GM12892 (cell line): ENCODE measurements at regions not wholly inside any gene's neighbourhood (a gene's known extent, or its start where the extent isn't known, plus 50 kb on each side); places are given as distances from the start of the nearest gene placed in this dataset.

Experiments used
- DNase-seq: peaks from one replicate; pipeline ENCODE4 v3.0.0; 2011; ENCODE audit not compliant: insufficient read length
- FAIRE-seq: peaks from 2 replicates; lab custom pipeline; 2011; peaks lifted over from hg19 to GRCh38; lab: Jason Lieb, UNC
- POLR2A ChIP-seq: IDR thresholded peaks from 2 replicates; pipeline ENCODE4 v1.6.1; 2011; ENCODE audit warnings: low read depth, low read length, control low read depth
- POLR2AphosphoS5 ChIP-seq: IDR thresholded peaks from 2 replicates; pipeline ENCODE4 v1.6.1; 2011; ENCODE audit warnings: low read depth, low read length, control low read depth
- TAF1 ChIP-seq: IDR thresholded peaks from 2 replicates; pipeline ENCODE4 v1.6.1; 2011; ENCODE audit warnings: low read depth, mild to moderate bottlenecking, control low read depth, low read length, borderline replicate concordance

- FAIRE-seq (no peak), DNase-seq (no peak)
- TF ChIP-seq POLR2AphosphoS5 (no peak), POLR2A (no peak), TAF1 (no peak)
Observed at GRCh38 chr13:21948769-21949474, 278.0 kb downstream of the FGF9 start.

- FAIRE-seq (no peak), DNase-seq (no peak)
- TF ChIP-seq TAF1 (no peak), POLR2A (no peak), POLR2AphosphoS5 (no peak)
Observed at GRCh38 chr13:21949818-21950429, 279.1 kb downstream of the FGF9 start.

- TF ChIP-seq POLR2AphosphoS5: no peak
- no peak for TF ChIP-seq POLR2A
- no peak for TF ChIP-seq TAF1
- DNase-seq (no peak), FAIRE-seq (no peak)
Observed at GRCh38 chr13:21956666-21957065, 285.8 kb downstream of the FGF9 start.

- no peak for TF ChIP-seq POLR2A
- TF ChIP-seq TAF1: no peak
- no peak for TF ChIP-seq POLR2AphosphoS5
- DNase-seq (no peak), FAIRE-seq (no peak)
Observed at GRCh38 chr13:21957833-21958232, 287.0 kb downstream of the FGF9 start.

GRCh38 chr13:21960108-21960507, 289.2 kb downstream of the FGF9 start:
- FAIRE-seq (no peak), DNase-seq (no peak)
- TF ChIP-seq TAF1 (no peak), POLR2AphosphoS5 (no peak), POLR2A (no peak)

- FAIRE-seq (no peak), DNase-seq (no peak)
- no peak for TF ChIP-seq TAF1
Observed at GRCh38 chr13:21964686-21965085, 293.8 kb downstream of the FGF9 start.

- no peak for TF ChIP-seq TAF1
- TF ChIP-seq POLR2AphosphoS5: no peak
- TF ChIP-seq POLR2A: no peak
- DNase-seq (no peak), FAIRE-seq (no peak)
Observed at GRCh38 chr13:21965095-21965494, 294.2 kb downstream of the FGF9 start.

GRCh38 chr13:21966014-21966413, 295.1 kb downstream of the FGF9 start:
- DNase-seq (no peak), FAIRE-seq (no peak)
- TF ChIP-seq POLR2AphosphoS5 (no peak), POLR2A (no peak), TAF1 (no peak)

- no peak for FAIRE-seq
- TF ChIP-seq POLR2A: no peak
- TF ChIP-seq POLR2AphosphoS5: no peak
- no peak for TF ChIP-seq TAF1
- DNase-seq: no peak
Observed at GRCh38 chr13:21967871-21968270, 297.0 kb downstream of the FGF9 start.

GRCh38 chr13:21970172-21970571, 299.3 kb downstream of the FGF9 start:
- FAIRE-seq: no peak
- no peak for TF ChIP-seq POLR2AphosphoS5
- no peak for DNase-seq

GRCh38 chr13:21970918-21971317, 300.0 kb downstream of the FGF9 start:
- no peak for DNase-seq
- FAIRE-seq: peak; percentile 74
- TF ChIP-seq TAF1 (no peak), POLR2AphosphoS5 (no peak), POLR2A (no peak)
